DMS 273 (cell line): ENCODE measurements at regions not wholly inside any gene's neighbourhood (a gene's known extent, or its start where the extent isn't known, plus 50 kb on each side); places are given as distances from the start of the nearest gene placed in this dataset.
A peak's percentile ranks its signal among the peaks of the same experiment; 100 is the strongest.

Experiments
- DNase-seq: peaks from one replicate; lab custom pipeline; 2025; ENCODE audit not compliant: unreplicated experiment; lab: John Stamatoyannopoulos, UW

DNA sequence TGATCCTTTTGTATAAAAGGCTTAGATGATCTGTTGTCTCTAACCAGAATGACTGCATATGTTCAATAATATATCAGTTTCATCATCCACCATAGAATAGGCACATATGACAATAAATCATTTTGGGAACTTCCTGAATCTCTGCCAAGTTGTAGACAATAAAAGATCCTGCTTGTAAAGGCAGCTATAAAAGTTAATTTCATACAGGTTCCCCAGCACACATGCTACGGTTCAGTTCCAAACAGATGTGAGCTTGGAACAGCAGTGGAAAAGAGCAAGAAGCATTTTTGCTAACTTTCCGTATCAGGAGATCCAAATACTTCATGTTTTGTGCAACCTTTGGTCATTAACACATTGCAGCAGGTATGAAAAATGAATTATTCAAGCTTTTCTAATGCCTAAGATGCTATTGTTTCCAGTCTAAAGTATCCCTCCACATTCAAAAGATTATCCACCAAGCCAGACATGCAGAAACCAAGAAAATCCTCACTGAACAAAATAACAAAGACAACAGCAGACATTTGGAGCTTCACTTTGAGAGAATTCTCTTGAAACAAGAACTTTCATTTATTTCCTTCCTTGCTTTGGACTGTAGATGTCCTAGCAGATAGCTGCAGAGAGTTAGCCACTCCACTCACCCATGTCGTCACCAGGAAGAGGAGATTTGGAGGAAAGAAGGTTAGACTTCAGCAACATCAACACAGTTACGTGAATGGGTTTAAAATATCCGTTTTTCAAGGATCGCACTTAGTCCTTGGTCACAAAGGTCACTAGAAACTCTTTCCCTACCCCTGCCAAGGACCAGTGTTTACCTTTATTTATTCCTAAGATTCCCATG is 453.5 kb upstream of the JARID2 start:
- peak; percentile 37 for DNase-seq

GRCh38 chr6:14795451-14795850 is 450.4 kb upstream of the JARID2 start:
- no peak for DNase-seq

DNA sequence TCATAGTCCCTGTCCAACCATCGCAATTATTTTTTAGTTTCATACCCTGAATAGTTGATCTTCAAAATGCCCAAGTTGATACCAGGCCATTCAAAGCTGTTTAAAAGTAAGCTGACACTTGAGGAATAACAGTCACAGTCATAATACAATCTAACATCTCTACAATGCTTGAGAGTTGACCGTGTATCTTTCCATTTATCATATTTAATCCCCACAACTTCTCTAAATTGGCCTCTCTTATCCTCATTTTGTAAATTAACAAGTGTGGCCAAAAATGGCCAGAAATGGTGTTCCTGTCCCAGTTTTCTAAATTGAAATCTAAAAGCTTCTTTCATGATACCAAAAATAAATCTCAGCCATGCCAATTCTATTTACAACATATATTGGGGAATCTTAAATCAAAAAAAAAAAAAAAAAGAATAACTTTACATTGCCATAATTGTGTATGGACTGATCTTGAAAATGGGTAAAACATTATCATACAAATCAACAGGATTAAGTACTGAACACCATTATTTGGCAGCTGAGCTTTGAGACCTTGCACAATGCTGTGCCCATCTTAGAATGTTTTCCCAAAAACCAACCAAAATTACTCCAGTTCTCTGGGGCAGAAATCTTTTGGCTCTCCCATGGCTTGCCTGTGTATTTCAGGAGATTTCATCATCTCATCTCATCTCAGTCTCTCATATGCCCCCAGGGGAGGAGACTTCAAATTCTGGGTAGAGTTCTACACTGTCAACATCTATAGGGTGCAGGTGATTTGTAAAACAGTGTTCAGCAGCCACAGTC is 448.7 kb upstream of the JARID2 start:
- no peak for DNase-seq

GRCh38 chr6:14797875-14798593 is 447.8 kb upstream of the JARID2 start:
- DNase-seq: no peak

GRCh38 chr6:14798594-14798982 is 447.3 kb upstream of the JARID2 start:
- no peak for DNase-seq

DNA sequence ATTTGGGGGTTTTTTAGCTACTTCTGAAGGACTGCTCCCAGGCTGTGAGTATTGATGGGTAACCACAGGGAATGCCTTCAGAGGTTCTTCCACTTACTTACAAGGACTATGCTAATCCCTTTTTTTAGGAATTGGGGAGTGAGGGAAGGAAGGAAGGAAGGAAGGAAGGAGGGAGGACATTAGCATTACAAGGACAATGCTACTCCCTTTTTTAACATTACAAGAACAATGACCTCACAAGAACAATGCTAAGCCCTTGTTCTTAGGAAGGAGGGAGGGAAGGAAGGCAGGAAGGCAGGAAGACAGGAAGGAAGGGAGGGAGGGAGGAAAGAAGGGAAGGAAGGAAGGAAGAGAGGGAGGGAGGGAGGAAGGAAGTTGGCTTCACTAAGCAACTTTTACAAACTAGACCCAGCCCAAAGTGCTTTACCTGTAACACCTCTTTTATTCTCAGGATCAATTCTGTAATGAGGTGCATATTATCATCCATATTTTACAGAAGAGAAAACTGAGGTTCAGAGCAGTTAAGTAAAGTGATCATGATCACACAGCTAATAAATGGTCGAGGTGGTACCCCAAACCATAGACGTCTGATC is 446.8 kb upstream of the JARID2 start:
- no peak for DNase-seq

DNA sequence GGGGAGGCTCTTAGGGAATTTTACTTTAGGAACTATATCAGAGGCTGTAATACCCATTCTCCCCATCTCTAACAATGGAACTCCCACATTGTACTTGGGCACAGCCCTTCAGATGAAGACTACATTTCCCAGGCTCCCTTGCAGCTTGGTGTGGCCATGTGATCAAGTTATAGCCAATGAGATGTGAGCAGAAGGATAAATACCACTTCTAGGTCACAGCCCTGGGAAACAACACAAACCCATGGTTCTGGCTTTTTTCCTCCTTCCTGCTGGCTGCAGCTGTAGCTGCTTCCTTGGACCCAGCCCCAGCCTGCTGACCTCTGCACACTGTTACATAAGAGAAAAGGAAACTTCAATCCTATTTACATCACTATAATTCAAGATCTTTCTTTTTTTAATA is 445.9 kb upstream of the JARID2 start:
- peak; percentile 78 for DNase-seq

- no peak for DNase-seq
Measured at GRCh38 chr6:14802514-14803160, 443.2 kb upstream of the JARID2 start.

DNA sequence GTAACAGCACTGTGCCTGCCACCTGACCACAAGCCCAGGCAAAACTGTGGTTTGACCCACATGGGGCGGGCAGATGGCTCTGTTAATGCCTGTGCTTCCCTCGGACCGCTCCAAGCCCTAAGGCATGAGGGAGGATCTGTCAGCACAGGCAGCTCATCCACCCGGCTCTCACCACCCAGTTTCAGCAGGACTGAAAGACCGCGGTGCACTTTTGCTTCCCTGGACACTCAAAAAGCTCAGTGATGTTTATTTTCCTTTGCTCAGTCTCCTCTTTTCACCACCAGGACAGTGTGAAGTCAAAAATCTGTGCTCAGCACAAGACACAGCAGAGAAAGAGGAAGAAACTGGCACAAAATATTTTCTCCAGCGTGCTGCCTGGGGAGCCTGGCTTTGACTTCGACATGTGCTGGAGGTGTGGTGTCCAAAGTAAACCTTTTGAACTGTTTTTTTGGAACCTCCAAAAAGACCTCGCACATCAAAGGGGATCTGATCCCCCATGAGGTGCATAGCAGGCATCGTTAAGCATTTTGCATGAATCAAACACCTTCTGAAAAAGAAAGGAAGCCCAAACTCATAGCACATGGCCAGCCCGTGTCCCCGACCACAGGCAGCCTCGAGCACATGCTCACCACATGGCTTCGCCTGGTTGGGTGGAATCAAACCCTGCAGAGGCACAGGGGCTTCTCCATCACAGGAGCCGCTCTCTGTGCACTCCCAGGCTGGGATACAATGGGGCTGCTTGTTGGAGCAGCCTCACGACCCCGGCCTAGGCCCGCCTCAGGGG is 441.7 kb upstream of the JARID2 start:
- DNase-seq: peak; percentile 34

DNA sequence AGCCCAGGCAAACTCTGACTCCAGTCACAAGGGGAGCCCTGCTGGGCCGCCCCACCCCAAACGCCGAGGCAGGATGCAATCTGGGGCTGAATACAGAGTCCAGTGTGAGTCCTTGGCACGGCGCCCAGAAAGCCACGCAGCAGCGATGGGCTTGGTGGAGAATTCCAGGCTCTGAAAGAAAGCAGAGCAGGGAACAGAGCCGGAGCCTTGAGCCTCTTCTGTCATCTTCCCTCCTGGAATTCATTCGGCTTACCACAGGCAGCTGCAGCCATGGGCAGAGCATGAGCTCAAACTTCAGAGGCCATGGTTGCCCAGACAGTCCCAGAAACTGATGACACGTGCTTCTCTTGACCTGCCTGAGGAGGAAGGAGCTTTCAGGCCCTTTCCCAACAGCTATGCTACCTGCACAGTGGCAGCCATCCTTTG is 441.1 kb upstream of the JARID2 start:
- DNase-seq: peak; percentile 25

- DNase-seq: no peak
Measured at GRCh38 chr6:14806101-14806500, 439.8 kb upstream of the JARID2 start.

GRCh38 chr6:14807130-14807529 is 438.7 kb upstream of the JARID2 start:
- no peak for DNase-seq

GRCh38 chr6:14807971-14808370 is 437.9 kb upstream of the JARID2 start:
- DNase-seq: no peak

- no peak for DNase-seq
Measured at GRCh38 chr6:14810021-14810420, 435.8 kb upstream of the JARID2 start.

DNA sequence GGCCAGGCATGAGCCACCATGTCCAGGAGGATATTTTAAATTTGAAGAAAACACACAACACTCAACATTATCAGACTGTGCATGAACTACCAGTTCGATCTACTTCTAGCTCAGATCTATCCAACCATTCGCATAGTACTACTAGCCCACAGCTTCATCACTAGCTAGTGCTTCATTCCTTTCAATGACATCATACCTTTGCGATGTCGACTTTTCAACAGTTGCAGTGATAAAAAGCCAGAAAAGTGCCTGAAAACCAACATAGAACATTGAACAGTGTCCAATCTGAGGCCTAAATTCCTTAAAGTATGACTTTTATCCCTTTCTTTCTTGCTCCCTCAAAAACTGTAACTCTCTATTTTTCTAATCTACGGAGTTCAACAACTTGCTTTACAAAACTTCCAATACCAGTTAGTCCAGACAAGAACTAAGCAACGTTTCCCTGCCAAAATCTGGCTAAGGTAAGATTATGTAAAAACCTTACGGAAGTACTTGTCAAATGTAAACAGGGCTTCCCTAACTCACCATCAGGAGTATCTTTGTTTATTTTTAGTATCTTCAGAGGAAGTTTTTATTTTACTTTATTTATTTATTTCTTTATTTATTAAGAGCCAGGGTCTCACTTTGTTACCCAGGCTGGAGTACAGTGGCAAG is 434.0 kb upstream of the JARID2 start:
- no peak for DNase-seq

DNA sequence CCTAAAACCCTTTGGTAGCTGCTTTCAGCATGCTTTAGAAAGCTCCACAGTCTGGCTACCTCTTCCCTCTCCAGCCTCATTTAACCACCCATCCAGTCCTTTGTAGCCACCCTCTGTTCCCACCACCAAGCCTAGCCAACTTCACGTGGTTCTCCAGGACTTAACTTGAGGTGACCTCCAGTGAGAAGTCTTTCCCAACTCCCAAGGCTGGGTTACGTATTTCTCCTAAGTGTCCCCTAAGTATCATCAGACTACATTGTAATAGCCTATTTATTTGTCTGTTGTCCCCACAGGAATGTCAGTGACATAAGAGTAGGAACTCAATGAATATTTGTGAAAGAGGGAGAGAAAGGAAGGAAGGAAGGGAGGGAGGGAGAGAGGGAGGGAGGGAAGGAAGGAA is 431.9 kb upstream of the JARID2 start:
- DNase-seq: no peak

- peak; percentile 7 for DNase-seq
Measured at GRCh38 chr6:14816116-14816859, 429.6 kb upstream of the JARID2 start.

- no peak for DNase-seq
Measured at GRCh38 chr6:14817074-14817473, 428.8 kb upstream of the JARID2 start.

DNA sequence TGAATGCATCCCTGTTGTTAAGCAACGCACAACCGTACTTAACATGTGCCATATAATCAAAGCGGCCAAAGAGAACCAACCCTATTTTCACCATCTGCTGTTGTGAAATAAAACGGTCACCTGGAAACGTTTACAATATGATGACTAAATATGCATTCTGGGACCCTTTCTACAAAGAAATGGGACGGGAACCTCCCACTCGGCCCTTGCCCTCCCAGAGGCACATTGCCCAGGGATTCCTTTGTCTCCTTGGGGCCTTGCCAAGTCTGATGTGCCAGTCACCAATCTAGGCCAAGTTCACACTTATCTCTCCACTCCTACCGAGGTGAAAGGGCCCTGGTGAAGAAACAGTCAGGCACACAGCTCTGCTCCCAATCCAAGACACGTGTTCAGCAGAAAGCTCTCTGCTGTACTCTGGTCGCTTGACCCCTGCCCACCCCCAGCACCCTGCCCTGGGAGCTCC is 427.4 kb upstream of the JARID2 start:
- peak; percentile 34 for DNase-seq
